ENCODE measurements at regions not wholly inside any gene's neighbourhood (a gene's known extent, or its start where the extent isn't known, plus 50 kb on each side); places are given as distances from the start of the nearest gene placed in this dataset.
"Not testable (repeated sequence)": the region's sequence is repeated elsewhere in the genome, so short reads cannot be mapped to it uniquely, and the experiment has no call there.

GRCh38 chrX:25442499-25442898 lies 426.7 kb upstream of the ARX start:
- DNase-seq (ENCODE audit: low spot score): no peak

DNA sequence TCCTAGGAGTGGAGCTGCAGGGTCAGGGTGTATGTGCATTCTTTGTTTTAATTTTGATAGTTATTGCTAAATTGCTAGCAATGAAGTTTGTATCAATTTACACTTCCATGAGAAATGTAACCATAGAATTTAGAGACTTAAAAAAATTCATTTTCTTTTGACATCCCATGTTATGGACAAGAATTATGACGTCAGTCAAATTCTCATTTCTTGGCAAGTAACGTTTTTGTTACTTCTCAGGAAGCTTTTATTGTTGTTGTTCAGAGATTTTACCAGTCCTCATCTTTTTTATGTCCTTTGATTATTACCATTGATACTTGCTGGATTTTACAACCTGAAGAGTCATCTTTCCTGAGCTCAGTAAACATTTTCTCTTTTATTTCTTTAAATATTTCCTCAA lies 417.5 kb upstream of the ARX start:
- no peak for DNase-seq (ENCODE audit: low spot score)

DNA sequence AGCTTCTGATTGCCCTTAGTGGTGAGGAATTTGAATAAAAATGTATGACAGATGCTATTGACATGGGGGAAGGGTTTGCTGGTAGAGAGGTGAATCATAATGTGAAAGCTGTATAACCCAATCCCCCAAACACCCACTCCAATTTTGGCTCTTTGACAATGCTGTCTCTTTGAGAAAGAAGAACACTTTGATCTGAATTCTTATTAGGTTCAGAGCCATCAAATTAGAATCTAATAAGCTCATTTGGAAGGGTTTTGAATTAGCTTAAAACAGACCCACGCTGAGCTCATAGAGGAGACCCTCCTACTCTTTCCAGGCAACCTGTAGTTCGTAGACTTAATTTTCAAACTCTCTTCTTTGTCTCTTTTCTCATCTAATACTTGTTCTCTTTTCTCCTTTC lies 416.6 kb upstream of the ARX start:
- DNase-seq (ENCODE audit: low spot score): no peak

- no peak for DNase-seq (ENCODE audit: low spot score)
Measured at GRCh38 chrX:25427873-25428555, 412.2 kb upstream of the ARX start.

- DNase-seq (ENCODE audit: low spot score): not testable (repeated sequence)
Measured at GRCh38 chrX:25404163-25404562, 388.4 kb upstream of the ARX start.

DNA sequence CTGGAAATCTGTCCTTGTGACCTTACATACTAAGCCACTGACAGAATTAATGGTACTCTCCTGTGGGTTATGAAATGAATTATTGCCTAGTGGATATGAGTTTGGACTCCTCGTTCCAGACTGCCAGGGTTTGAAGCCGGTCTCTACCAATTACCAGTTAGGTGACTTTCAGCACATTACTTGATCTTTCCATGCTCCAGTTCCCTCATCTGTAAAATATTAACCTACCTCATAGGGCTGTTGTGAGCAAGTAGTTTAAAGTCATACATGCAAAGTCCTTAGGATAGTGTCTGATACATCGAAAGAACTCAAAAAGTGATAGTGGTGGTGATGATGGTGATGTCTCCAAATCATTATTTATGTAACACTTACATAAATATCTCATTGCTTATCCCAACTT lies 373.5 kb upstream of the ARX start:
- DNase-seq (ENCODE audit: low spot score): no peak

DNA sequence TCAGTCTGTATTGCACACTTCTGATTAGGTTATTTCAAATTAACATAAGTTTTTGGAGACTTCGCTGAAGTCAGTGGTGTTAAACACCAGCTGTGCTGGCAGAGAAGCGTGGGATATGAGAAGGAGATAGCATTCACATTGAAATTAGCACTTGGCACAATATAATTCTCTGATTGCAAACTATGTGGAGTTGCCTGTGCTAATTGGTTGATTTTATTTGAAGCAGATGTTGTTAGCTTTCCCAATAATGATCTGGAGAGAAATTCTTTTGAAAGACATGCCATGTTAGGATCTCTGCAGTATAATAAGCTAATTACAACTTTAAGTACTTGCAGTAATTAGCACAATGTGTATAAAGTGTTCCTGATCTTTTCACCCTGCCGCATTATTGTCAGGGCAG lies 367.4 kb upstream of the ARX start:
- DNase-seq (ENCODE audit: low spot score): no peak

DNA sequence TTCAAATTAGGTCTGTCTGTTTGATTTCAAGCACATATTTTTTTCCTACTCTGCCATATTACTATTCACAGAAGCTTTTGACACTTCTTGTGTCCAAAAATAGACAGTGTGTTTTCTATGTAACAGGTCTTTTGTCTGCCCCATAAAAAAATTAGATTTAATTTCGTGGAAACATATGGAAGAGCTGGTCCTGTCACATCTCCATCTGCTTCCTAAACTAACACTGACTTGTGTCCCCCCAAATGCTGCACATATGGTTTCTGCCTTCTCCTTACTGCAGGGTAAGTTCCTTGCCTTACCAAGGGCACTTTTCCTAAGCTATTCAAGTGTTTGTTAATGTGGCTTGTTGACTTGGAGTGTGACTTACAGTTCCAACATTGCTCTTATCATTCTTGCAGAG lies 340.7 kb upstream of the ARX start:
- DNase-seq (ENCODE audit: low spot score): no peak

DNA sequence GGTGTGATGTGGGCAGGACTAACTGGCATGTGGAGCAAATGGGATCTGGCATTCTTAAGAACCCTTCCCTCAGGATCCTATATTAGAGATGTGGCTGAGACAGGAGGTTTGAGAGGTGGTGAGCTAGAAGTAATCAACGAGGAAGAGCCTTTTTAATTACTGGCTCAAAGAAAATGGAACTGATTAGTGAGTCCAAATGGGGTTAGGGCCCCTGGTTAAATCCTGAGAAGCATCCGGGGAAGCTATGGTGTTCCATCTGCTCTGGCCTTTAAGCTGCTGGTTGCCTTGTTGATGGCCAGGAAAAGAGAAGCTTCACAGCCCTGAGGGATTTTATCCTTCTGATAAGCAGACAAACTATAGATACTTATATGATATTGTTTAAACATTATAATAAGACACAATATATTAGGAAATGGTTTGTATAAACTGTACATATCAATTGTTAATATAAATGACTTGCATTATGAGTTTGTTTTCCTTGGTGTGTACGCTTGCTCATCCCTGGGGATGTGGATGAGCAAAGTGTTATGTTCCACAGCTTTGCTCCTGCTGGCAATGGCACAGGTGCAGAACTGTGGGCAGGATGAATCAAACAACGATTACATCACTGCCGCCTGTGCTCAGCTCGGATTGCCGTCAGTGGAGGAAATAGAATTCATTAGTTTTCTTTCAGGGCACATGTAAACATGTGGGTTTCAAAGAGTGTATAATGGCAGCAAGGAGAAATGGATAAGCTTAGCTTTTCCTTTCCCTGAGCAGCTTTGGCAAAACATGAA lies 328.6 kb upstream of the ARX start:
- DNase-seq (ENCODE audit: low spot score): no peak

- DNase-seq (ENCODE audit: low spot score): no peak
Measured at GRCh38 chrX:25343060-25343459, 327.3 kb upstream of the ARX start.

GRCh38 chrX:25337841-25338240 lies 322.1 kb upstream of the ARX start:
- no peak for DNase-seq (ENCODE audit: low spot score)

DNA sequence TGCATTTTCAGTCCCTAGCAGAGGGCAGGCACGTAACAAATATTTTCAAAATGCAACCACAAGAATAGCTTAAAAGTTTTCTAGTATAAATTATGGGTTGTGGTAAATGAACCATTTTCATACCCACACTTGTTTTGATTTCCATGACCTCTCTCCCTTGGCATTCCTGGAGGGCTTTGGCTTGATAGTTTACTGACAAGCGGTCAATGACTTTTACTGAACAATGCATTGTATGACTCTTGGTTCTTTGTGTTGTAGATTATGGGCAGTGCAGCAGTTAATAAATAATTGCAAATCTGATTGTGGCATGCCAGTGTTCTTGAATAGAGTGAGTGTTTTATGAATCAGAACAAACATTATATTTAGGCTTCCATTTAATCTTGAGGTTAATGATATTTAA lies 285.2 kb upstream of the ARX start:
- no peak for DNase-seq (ENCODE audit: low spot score)

- DNase-seq (ENCODE audit: low spot score): no peak
Measured at GRCh38 chrX:25296850-25297249, 281.1 kb upstream of the ARX start.

DNA sequence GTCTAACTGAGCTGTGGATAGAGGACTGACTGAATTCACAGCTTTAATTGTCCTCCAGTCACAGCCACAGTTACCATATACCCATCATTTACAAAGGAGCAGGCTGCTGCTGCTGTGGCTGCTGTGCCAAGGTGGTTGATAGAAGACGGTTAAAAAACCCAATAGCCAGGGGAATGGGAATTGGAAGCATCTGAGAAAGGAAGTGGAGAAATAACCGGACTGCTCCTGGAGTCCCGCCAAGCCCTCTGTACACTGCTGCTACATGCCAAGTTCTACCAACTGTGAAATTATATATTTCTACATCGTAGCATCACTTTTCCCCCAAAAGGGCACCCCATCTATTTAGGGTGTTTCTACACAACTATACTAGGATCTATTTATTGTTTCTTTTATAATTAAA lies 279.7 kb upstream of the ARX start:
- DNase-seq (ENCODE audit: low spot score): no peak

- DNase-seq (ENCODE audit: low spot score): no peak
Measured at GRCh38 chrX:25290132-25290531, 274.4 kb upstream of the ARX start.

DNA sequence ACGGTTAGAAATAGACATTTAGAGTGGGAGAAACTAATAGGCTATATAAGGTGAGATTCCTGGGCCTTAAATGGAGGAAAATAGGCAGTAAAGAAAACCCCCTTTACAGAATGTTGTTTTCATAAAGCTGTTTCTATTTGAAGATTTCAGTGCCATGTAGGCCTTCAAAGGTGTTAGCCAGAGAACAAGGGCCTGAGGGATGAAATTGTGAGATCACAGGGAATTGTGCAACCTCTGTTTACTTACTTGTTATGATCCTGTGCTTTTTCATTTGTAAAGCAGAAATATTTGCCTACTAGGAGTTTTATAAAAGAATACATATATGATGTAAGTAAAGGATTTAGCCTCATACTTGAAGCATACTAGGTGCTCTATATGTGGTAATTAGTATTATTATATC lies 272.9 kb upstream of the ARX start:
- DNase-seq (ENCODE audit: low spot score): no peak

DNA sequence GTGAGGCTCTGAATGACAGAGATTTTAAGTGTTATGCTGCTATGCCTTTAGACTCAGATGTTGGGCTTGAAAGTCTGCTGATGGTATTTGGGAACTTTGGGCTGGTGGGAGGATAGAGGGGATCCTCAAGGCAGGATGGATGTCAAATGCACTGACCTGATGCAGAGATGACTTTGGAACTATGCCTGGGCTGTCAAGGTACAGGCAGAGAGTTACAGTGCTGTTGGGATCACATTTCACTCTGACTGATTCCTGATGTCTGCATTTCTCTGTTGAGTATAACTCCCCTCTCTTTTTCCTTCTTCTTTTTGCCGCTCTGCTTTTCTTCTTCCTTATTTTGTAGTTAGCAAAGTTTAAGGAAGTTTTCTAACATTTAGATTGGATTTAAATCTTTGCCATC lies 271.8 kb upstream of the ARX start:
- no peak for DNase-seq (ENCODE audit: low spot score)

DNA sequence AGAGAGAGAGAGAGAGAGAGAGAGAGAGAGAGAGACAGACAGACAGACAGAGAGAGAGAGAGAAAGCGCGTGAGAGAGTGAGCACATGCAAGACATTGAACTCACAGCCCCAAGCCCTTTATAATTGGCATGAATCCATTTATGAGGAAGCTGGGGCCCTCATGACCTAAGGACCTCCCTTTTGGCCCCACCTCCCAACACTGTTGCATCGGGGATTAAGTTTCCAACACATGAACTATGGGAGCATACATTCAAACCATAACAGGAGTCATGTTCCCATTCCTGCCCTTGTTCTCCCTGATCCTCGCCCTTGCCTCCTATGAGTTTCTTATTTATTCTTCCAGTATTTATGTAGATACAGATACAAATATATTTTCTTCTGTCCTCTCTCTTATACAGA lies 269.8 kb upstream of the ARX start:
- no peak for DNase-seq (ENCODE audit: low spot score)

DNA sequence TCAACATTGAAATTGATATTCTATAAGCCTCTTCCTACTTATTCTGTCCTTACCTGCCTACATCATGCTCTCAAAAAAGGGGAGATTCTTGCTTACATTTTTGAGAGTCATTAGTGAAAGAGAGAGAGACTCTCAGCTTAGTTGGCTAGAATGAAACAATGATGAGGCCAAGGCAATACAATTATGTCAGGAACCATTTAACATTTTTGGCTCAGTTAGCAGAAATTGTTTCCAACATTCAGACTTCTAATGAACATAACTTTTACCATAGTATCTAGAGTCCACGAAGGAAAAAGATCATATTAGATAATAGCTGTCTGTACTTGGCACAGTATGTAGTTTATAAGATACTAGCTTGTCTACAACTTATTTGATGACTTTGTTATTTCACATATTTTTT lies 263.7 kb upstream of the ARX start:
- DNase-seq (ENCODE audit: low spot score): no peak

- DNase-seq (ENCODE audit: low spot score): no peak
Measured at GRCh38 chrX:25278341-25278740, 262.6 kb upstream of the ARX start.

DNA sequence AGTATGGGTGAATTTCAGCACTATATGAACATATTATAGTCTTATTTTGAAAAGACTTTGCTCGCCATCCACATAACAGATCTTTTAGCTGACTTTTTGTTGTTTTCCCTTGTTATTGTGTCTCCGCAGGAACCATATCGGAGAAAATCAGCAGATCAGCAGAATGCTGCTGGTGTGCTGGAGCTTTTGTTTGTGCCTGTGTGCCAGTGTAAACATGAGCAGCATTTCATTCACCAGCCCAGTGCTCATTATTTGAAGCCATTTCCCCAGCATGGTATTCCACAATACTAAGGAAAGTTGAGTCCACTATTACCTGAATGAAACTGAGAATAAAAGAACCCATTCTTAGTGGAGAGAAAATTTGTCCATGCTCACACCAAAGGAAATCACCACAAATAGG lies 261.8 kb upstream of the ARX start:
- no peak for DNase-seq (ENCODE audit: low spot score)

GRCh38 chrX:25275159-25275558 lies 259.4 kb upstream of the ARX start:
- DNase-seq (ENCODE audit: low spot score): no peak

- no peak for DNase-seq (ENCODE audit: low spot score)
Measured at GRCh38 chrX:25241461-25241860, 225.7 kb upstream of the ARX start.

DNA sequence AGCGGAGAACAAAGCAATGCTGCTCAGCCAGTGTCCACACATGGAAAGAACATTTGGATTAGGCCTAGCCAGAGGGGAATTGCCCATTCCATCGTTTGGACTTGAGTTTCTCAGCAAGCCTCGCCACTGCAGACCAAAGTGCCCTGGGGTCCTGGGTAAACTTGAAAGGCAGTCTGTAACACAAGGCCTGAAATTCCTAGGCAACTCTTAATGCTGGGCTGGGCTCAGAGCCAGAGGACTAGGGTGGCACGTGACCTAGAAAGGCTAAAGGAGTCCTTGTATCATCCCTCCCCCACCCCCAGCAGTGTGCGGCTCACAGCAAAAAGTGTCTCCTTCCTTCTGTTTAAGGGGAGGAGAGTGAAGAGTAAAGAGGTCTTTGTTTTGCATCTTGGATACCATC lies 210.4 kb upstream of the ARX start:
- DNase-seq (ENCODE audit: low spot score): no peak

Measured in AG08395 (cell line).